ENCODE measurements at regions not wholly inside any gene's neighbourhood (a gene's known extent, or its start where the extent isn't known, plus 50 kb on each side); places are given as distances from the start of the nearest gene placed in this dataset.

DNA sequence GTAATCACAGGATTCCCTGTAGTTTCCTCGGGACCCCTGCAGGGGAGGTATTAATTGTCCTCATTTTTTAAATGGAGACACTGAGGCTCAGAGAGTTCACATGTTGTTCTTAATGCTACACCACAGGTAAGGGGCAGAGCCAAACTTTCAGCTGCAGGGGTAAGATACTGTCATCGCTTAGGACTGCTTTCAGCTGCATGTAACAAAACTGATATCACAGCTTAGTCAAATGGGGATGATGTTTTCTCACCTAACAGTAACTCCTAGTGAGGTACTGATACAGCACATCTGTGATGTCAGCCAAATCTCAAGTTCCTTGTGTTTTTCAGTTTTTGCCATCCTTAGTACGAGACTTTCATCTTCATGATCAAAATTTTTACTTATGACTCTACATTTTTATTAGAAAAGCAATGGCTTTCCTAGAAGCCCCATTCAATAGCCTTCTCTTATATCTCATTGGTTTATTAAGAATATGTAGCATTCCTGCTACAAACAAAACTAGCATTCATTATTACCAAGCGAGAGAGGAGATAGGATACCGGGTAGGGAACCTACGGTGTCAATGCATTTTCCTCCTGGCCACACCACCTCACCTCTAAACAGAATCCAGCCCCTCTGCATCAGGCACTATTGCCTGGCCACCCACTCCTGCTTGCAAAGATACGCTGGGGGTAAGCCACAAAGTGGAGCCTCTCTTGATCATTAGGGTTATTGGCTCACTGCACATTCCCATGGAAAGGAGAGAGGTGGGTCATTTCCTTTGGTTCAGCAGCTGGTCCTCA lies 557.5 kb downstream of the CD83 start:
- TF ChIP-seq, protein P1, sequence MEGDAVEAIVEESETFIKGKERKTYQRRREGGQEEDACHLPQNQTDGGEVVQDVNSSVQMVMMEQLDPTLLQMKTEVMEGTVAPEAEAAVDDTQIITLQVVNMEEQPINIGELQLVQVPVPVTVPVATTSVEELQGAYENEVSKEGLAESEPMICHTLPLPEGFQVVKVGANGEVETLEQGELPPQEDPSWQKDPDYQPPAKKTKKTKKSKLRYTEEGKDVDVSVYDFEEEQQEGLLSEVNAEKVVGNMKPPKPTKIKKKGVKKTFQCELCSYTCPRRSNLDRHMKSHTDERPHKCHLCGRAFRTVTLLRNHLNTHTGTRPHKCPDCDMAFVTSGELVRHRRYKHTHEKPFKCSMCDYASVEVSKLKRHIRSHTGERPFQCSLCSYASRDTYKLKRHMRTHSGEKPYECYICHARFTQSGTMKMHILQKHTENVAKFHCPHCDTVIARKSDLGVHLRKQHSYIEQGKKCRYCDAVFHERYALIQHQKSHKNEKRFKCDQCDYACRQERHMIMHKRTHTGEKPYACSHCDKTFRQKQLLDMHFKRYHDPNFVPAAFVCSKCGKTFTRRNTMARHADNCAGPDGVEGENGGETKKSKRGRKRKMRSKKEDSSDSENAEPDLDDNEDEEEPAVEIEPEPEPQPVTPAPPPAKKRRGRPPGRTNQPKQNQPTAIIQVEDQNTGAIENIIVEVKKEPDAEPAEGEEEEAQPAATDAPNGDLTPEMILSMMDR (IDR thresholded peaks at IDR 0.05), result no peak
- no peak for TF ChIP-seq POLR2A (IDR thresholded peaks at IDR 0.05)
- TF ChIP-seq POLR2AphosphoS5 (IDR thresholded peaks at IDR 0.05), result no peak
- no peak for TF ChIP-seq EP300 (IDR thresholded peaks at IDR 0.05; ENCODE audit: low read depth)
